Endodermal cell (in vitro differentiated cells): ENCODE measurements at regions not wholly inside any gene's neighbourhood (a gene's known extent, or its start where the extent isn't known, plus 50 kb on each side); places are given as distances from the start of the nearest gene placed in this dataset.

Experiments
- DNase-seq: peaks from one replicate; pipeline ENCODE4 v3.0.0-alpha.2; 2017
- H3K27ac ChIP-seq: 2 replicates; pipeline ENCODE4 v1.5.1; 2013; ENCODE audit warnings: mild to moderate bottlenecking, low read depth, low read length, moderate library complexity
- H3K27me3 ChIP-seq: 2 replicates; pipeline ENCODE4 v1.6.1; 2013; ENCODE audit warnings: mild to moderate bottlenecking, low read length, moderate library complexity; ENCODE audit not compliant: insufficient read depth, control insufficient read depth, poor library complexity, severe bottlenecking
- H3K36me3 ChIP-seq: 2 replicates; pipeline ENCODE4 v1.7.0; 2013; ENCODE audit warnings: mild to moderate bottlenecking, low read length, moderate library complexity; ENCODE audit not compliant: control insufficient read depth, insufficient read depth
- H3K4me1 ChIP-seq: one replicate; pipeline ENCODE4 v1.7.0; 2013; ENCODE audit warnings: low read length; ENCODE audit not compliant: control insufficient read depth, insufficient read depth
- H3K4me3 ChIP-seq: 2 replicates; pipeline ENCODE4 v1.5.1; 2013; ENCODE audit warnings: mild to moderate bottlenecking, low read length, moderate library complexity
- H3K9ac ChIP-seq: 2 replicates; pipeline ENCODE4 v1.6.1; 2013; ENCODE audit warnings: mild to moderate bottlenecking, low read length, moderate library complexity; ENCODE audit not compliant: poor library complexity, severe bottlenecking; ENCODE audit errors: extremely low read depth
- H3K9me3 ChIP-seq: 2 replicates; pipeline ENCODE4 v1.6.1; 2013; ENCODE audit warnings: mild to moderate bottlenecking, low read length, moderate library complexity; ENCODE audit not compliant: control insufficient read depth
- H3K27ac Mint-ChIP-seq: 2 replicates; pipeline ENCODE4 v1.8.0; 2020; ENCODE audit warnings: mixed read lengths
- H3K27me3 Mint-ChIP-seq: 2 replicates; pipeline ENCODE4 v1.8.0; 2021; ENCODE audit warnings: mild to moderate bottlenecking, mixed read lengths; ENCODE audit not compliant: insufficient read depth
- H3K36me3 Mint-ChIP-seq: 2 replicates; pipeline ENCODE4 v1.8.0; 2020; ENCODE audit warnings: low read depth, mixed read lengths
- H3K4me1 Mint-ChIP-seq: 2 replicates; pipeline ENCODE4 v1.8.0; 2020; ENCODE audit warnings: mixed read lengths
- H3K4me3 Mint-ChIP-seq: 2 replicates; pipeline ENCODE4 v1.8.0; 2020; ENCODE audit warnings: mild to moderate bottlenecking, moderate library complexity, mixed read lengths
- H3K9me3 Mint-ChIP-seq: 2 replicates; pipeline ENCODE4 v1.8.0; 2020; ENCODE audit warnings: mild to moderate bottlenecking, mixed read lengths
- CTCF ChIP-seq: fragments of 200-600 bp; sonication (generic); conservative IDR thresholded peaks from 2 replicates; pipeline ENCODE4 v1.5.0; 2021; ENCODE audit warnings: antibody characterized with exemption, mild to moderate bottlenecking
- WGBS, 2 experiments: methylation state at CpG; one replicate each; pipeline versions ENCODE4 v1.1.5 to v1.1.7; 2013; ENCODE audit warnings: missing lambda C conversion rate in 2 of 2, mixed read lengths in 1 of 2; ENCODE audit not compliant: insufficient coverage in 1 of 2, insufficient read length in 1 of 2; 5-methylcytosine and 5-hydroxymethylcytosine counted together

- Mint-ChIP-seq H3K9me3 (no peaks in the 10 kb centered on the region), H3K4me1 (no peaks in the 10 kb centered on the region), H3K27ac (no peak overlapping the region), H3K27me3 (no peaks in the 10 kb centered on the region), H3K36me3 (no peaks in the 10 kb centered on the region), H3K4me3 (no peak overlapping the region)
- TF ChIP-seq CTCF, result no peak
- H3K9me3 ChIP-seq, result no peaks in the 10 kb centered on the region
- no peaks in the 10 kb centered on the region for H3K27me3 ChIP-seq
- no peak for DNase-seq
- H3K4me1 ChIP-seq, result peaks cover 3% of the 10 kb centered on the region
- no peak overlapping the region for H3K4me3 ChIP-seq
- H3K9ac ChIP-seq, result no peak overlapping the region
- no peak overlapping the region for H3K27ac ChIP-seq
- WGBS, 2 experiments, result 95% methylated on average over 1 of the region's 2 CpGs; no CpG with 5 or more reads in 1 of the 2 experiments
- H3K36me3 ChIP-seq, result no peaks in the 10 kb centered on the region
These were observed 348.4 kb upstream of the MTPN start for GRCh38 chr7:136325578-136325977.

GRCh38 chr7:136325027-136325426, 347.9 kb upstream of the MTPN start:
- no peak overlapping the region for H3K27ac ChIP-seq
- Mint-ChIP-seq H3K4me1 (no peaks in the 10 kb centered on the region), H3K27me3 (no peaks in the 10 kb centered on the region), H3K4me3 (no peak overlapping the region), H3K27ac (no peak overlapping the region), H3K36me3 (no peaks in the 10 kb centered on the region), H3K9me3 (no peaks in the 10 kb centered on the region)
- no peak overlapping the region for H3K9ac ChIP-seq
- H3K27me3 ChIP-seq, result no peaks in the 10 kb centered on the region
- 94 to 100% methylated on average over 1 of the region's 2 CpGs for WGBS, 2 experiments
- no peaks in the 10 kb centered on the region for H3K36me3 ChIP-seq
- peaks cover 3% of the 10 kb centered on the region for H3K4me1 ChIP-seq
- no peak overlapping the region for H3K4me3 ChIP-seq
- DNase-seq, result no peak
- no peak for TF ChIP-seq CTCF
- H3K9me3 ChIP-seq, result no peaks in the 10 kb centered on the region

GRCh38 chr7:136324073-136324704, 347.0 kb upstream of the MTPN start:
- no peaks in the 10 kb centered on the region for H3K4me1 Mint-ChIP-seq
- Histone ChIP-seq H3K36me3 (no peaks in the 10 kb centered on the region), H3K9ac (no peak overlapping the region), H3K4me1 (peaks cover 3% of the 10 kb centered on the region), H3K4me3 (no peak overlapping the region), H3K27me3 (no peaks in the 10 kb centered on the region), H3K27ac (no peak overlapping the region), H3K9me3 (no peaks in the 10 kb centered on the region)
- no peak overlapping the region for H3K4me3 Mint-ChIP-seq
- 81 to 82% methylated on average over 3 to 4 of the region's 4 CpGs for WGBS, 2 experiments
- DNase-seq, result no peak
- H3K36me3 Mint-ChIP-seq, result no peaks in the 10 kb centered on the region
- no peak overlapping the region for H3K27ac Mint-ChIP-seq
- TF ChIP-seq CTCF, result no peak
- H3K27me3 Mint-ChIP-seq, result no peaks in the 10 kb centered on the region
- no peaks in the 10 kb centered on the region for H3K9me3 Mint-ChIP-seq
